Embryonic facial prominence (tissue), 1 donor: ENCODE measurements at regions not wholly inside any gene's neighbourhood (a gene's known extent, or its start where the extent isn't known, plus 50 kb on each side); places are given as distances from the start of the nearest gene placed in this dataset.

Experiments used
- DNase-seq: peaks from one replicate; pipeline ENCODE4 v3.0.0-alpha.2; 2016; ENCODE audit errors: extremely low spot score

GRCh38 chr6:66940003-66940402, 1233.0 kb upstream of the EYS start:
- DNase-seq, result no peak

- DNase-seq, result no peak
These were observed 1230.2 kb upstream of the EYS start for GRCh38 chr6:66937180-66937579.

GRCh38 chr6:66935612-66936011, 1228.6 kb upstream of the EYS start:
- no peak for DNase-seq

GRCh38 chr6:66931787-66932186, 1224.8 kb upstream of the EYS start:
- DNase-seq, result no peak

- DNase-seq, result no peak
These were observed 1223.7 kb upstream of the EYS start for GRCh38 chr6:66930559-66931290.

- DNase-seq, result no peak
These were observed 1219.0 kb upstream of the EYS start for GRCh38 chr6:66926060-66926459.

GRCh38 chr6:66913657-66914056, 1206.6 kb upstream of the EYS start:
- no peak for DNase-seq

- no peak for DNase-seq
These were observed 1195.4 kb upstream of the EYS start for GRCh38 chr6:66902457-66902856.

- DNase-seq, result no peak
These were observed 1193.4 kb upstream of the EYS start for GRCh38 chr6:66900133-66901083.

GRCh38 chr6:66897576-66897975, 1190.5 kb upstream of the EYS start:
- no peak for DNase-seq

GRCh38 chr6:66896415-66896814, 1189.4 kb upstream of the EYS start:
- DNase-seq, result no peak

GRCh38 chr6:66883453-66883852, 1176.4 kb upstream of the EYS start:
- no peak for DNase-seq

GRCh38 chr6:66866801-66867200, 1159.8 kb upstream of the EYS start:
- DNase-seq, result no peak

GRCh38 chr6:66865771-66866170, 1158.7 kb upstream of the EYS start:
- DNase-seq, result no peak

GRCh38 chr6:66861007-66861541, 1154.0 kb upstream of the EYS start:
- DNase-seq, result no peak

- no peak for DNase-seq
These were observed 1153.3 kb upstream of the EYS start for GRCh38 chr6:66860328-66860727.

- no peak for DNase-seq
These were observed 1151.2 kb upstream of the EYS start for GRCh38 chr6:66858196-66858595.

GRCh38 chr6:66854014-66854413, 1147.0 kb upstream of the EYS start:
- no peak for DNase-seq

- no peak for DNase-seq
These were observed 1144.9 kb upstream of the EYS start for GRCh38 chr6:66851930-66852329.

GRCh38 chr6:66849843-66850242, 1142.8 kb upstream of the EYS start:
- DNase-seq, result no peak

- no peak for DNase-seq
These were observed 1141.4 kb upstream of the EYS start for GRCh38 chr6:66848244-66848953.

- no peak for DNase-seq
These were observed 1131.7 kb upstream of the EYS start for GRCh38 chr6:66838764-66839163.
